ENCODE measurements at regions not wholly inside any gene's neighbourhood (a gene's known extent, or its start where the extent isn't known, plus 50 kb on each side); places are given as distances from the start of the nearest gene placed in this dataset.

GRCh38 chr10:94075506-94075905 lies 81.8 kb downstream of the PLCE1 start:
- Histone ChIP-seq H3K4me3 (replicated peaks in 1 of 3; ENCODE audit: insufficient read depth in 1 of 3, low read depth in 2 of 3, low read length in 3 of 3) (no peak overlapping the region), H3K27me3 (ENCODE audit: control insufficient read depth in 1 of 2, insufficient read depth in 2 of 2, low read length in 2 of 2) (no peaks in the 10 kb centered on the region), H3K27ac (ENCODE audit: extremely low read length, insufficient read depth, low read length) (no peak overlapping the region), H3K9me3 (ENCODE audit: low read length) (no peaks in the 10 kb centered on the region), H3K79me2 (ENCODE audit: insufficient read depth, low read length) (no peaks in the 10 kb centered on the region), H3K4me2 (ENCODE audit: low read depth, low read length) (no peak overlapping the region), H4K20me1 (ENCODE audit: insufficient read depth, low read length) (no peaks in the 10 kb centered on the region), H3K36me3 (replicated peaks in 1 of 2; ENCODE audit: control insufficient read depth in 1 of 2, insufficient read depth in 2 of 2, low read length in 2 of 2) (no peaks in the 10 kb centered on the region), H3K9ac (ENCODE audit: insufficient read depth, low read depth, low read length) (no peak overlapping the region), H2AFZ (ENCODE audit: low read length) (no peak overlapping the region), H3K4me1 (ENCODE audit: insufficient read depth, low read length) (peaks cover 11% of the 10 kb centered on the region)
- TF ChIP-seq HES4 (CRISPR knock-in tag; IDR thresholded peaks at IDR 0.05; ENCODE audit: borderline replicate concordance): no peak
- TF ChIP-seq TAF1 (CRISPR knock-in tag; IDR thresholded peaks at IDR 0.05): no peak
- TF ChIP-seq ZNF629 (CRISPR knock-in tag; conservative IDR thresholded peaks at IDR 0.05): peak; percentile 56
- POLR2A ChIA-PET: no interaction called here
- BruUV-seq (replicated peaks): no TSS peak
- no peak for DNase-seq (ENCODE audit: low spot score)
- FAIRE-seq: no peak
- 93% methylated on average over 2 of the region's 2 CpGs for WGBS (ENCODE audit: low lambda C conversion rate)
- ATAC-seq: no peak
- in situ Hi-C loops (cut with HindIII; ENCODE audit: extremely low pct_ligation_motif_present, low pct_unique_long_range_greater_than_20kb): no loop called here
- CTCF ChIA-PET (ENCODE audit: low intra/inter-chr PET ratio, low total read pairs): no interaction called here
- intact Hi-C loops (cut with micrococcal nuclease; ENCODE audit: unreplicated experiment): no loop called here

- H3K9ac ChIP-seq (ENCODE audit: insufficient read depth, low read depth, low read length): no peak overlapping the region
- POLR2A ChIA-PET: no interaction called here
- peaks cover 11% of the 10 kb centered on the region for H3K4me1 ChIP-seq (ENCODE audit: insufficient read depth, low read length)
- no peak overlapping the region for H2AFZ ChIP-seq (ENCODE audit: low read length)
- CTCF ChIA-PET (ENCODE audit: low intra/inter-chr PET ratio, low total read pairs): no interaction called here
- BruUV-seq (replicated peaks): no TSS peak
- WGBS (ENCODE audit: low lambda C conversion rate): 21% methylated on average over 2 of the region's 2 CpGs
- FAIRE-seq: peak; percentile 88
- no peak overlapping the region for H3K4me3 ChIP-seq (replicated peaks in 1 of 3; ENCODE audit: insufficient read depth in 1 of 3, low read depth in 2 of 3, low read length in 3 of 3)
- peak; percentile 94 for ATAC-seq
- no peaks in the 10 kb centered on the region for H3K79me2 ChIP-seq (ENCODE audit: insufficient read depth, low read length)
- no peak overlapping the region for H3K27ac ChIP-seq (ENCODE audit: extremely low read length, insufficient read depth, low read length)
- no peaks in the 10 kb centered on the region for H4K20me1 ChIP-seq (ENCODE audit: insufficient read depth, low read length)
- H3K4me2 ChIP-seq (ENCODE audit: low read depth, low read length): no peak overlapping the region
- no peaks in the 10 kb centered on the region for H3K36me3 ChIP-seq (replicated peaks in 1 of 2; ENCODE audit: control insufficient read depth in 1 of 2, insufficient read depth in 2 of 2, low read length in 2 of 2)
- no peaks in the 10 kb centered on the region for H3K27me3 ChIP-seq (ENCODE audit: control insufficient read depth in 1 of 2, insufficient read depth in 2 of 2, low read length in 2 of 2)
- peak; percentile 39 for DNase-seq (ENCODE audit: low spot score)
- peaks cover 3% of the 10 kb centered on the region; the same call in 1 of the 2 replicates for H3K9me3 ChIP-seq (ENCODE audit: low read length)
- in situ Hi-C loops (cut with HindIII; ENCODE audit: extremely low pct_ligation_motif_present, low pct_unique_long_range_greater_than_20kb) (no loop called here), intact Hi-C loops (cut with micrococcal nuclease; ENCODE audit: unreplicated experiment) (loop anchor here (2.0 kb wide), 1 partner anchor 244 kb away; no protein-coding TSS in a partner anchor)
- TF ChIP-seq NR2C2 (CRISPR knock-in tag; IDR thresholded peaks at IDR 0.05; ENCODE audit: borderline replicate concordance): peak; percentile 58; the same call in 1 of the 2 replicates
- TF ChIP-seq ATF6 (CRISPR knock-in tag; conservative IDR thresholded peaks at IDR 0.05): no peak
- TF ChIP-seq, protein P1, sequence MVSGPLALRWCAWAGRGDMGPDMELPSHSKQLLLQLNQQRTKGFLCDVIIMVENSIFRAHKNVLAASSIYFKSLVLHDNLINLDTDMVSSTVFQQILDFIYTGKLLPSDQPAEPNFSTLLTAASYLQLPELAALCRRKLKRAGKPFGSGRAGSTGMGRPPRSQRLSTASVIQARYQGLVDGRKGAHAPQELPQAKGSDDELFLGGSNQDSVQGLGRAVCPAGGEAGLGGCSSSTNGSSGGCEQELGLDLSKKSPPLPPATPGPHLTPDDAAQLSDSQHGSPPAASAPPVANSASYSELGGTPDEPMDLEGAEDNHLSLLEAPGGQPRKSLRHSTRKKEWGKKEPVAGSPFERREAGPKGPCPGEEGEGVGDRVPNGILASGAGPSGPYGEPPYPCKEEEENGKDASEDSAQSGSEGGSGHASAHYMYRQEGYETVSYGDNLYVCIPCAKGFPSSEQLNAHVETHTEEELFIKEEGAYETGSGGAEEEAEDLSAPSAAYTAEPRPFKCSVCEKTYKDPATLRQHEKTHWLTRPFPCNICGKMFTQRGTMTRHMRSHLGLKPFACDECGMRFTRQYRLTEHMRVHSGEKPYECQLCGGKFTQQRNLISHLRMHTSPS (CRISPR knock-in tag; IDR thresholded peaks at IDR 0.05; ENCODE audit: low read depth): no peak
- peak; percentile 87 for TF ChIP-seq HNF4A (CRISPR knock-in tag; IDR thresholded peaks at IDR 0.05)
- no peak for TF ChIP-seq ZNF597 (CRISPR knock-in tag; IDR thresholded peaks at IDR 0.05)
- no peak for TF ChIP-seq KDM5A (IDR thresholded peaks at IDR 0.05; ENCODE audit: borderline replicate concordance, low read length)
- TF ChIP-seq NR2F1 (CRISPR knock-in tag; IDR thresholded peaks at IDR 0.05): no peak
- TF ChIP-seq ZNF768 (CRISPR knock-in tag; IDR thresholded peaks at IDR 0.05): no peak
- TF ChIP-seq STAG1 (CRISPR knock-in tag; IDR thresholded peaks at IDR 0.05): peak; percentile 54
Observed at GRCh38 chr10:94076325-94076841, 82.7 kb downstream of the PLCE1 start.
